ENCODE measurements at regions not wholly inside any gene's neighbourhood (a gene's known extent, or its start where the extent isn't known, plus 50 kb on each side); places are given as distances from the start of the nearest gene placed in this dataset.

GRCh38 chr5:6221141-6221626 is 157.2 kb downstream of the MED10 start:
- Histone ChIP-seq H3K79me2 (ENCODE audit: insufficient read depth, low read length) (no peaks in the 10 kb centered on the region), H4K8ac (replicated peaks; ENCODE audit: insufficient read length, low read depth, low read length) (no peak overlapping the region), H3K23ac (ENCODE audit: insufficient read length, low read depth, low read length) (no peak overlapping the region), H2BK15ac (ENCODE audit: low read depth, low read length) (no peak overlapping the region), H4K5ac (ENCODE audit: insufficient read length, low read depth, low read length) (no peak overlapping the region), H3K79me1 (ENCODE audit: insufficient read depth, low read depth, low read length, poor library complexity, severe bottlenecking) (no peaks in the 10 kb centered on the region), H3K27ac (ENCODE audit: insufficient read length, low read depth, low read length) (no peak overlapping the region), H3K27me3 (ENCODE audit: insufficient read depth, low read length) (no peaks in the 10 kb centered on the region), H3K4me1 (ENCODE audit: insufficient read depth, low read length) (no peaks in the 10 kb centered on the region; the same call in 1 of the 2 replicates), H4K91ac (ENCODE audit: insufficient read length, low read depth, low read length) (no peak overlapping the region), H3K23me2 (ENCODE audit: insufficient read length, low read depth, low read length, poor library complexity, severe bottlenecking) (no peaks in the 10 kb centered on the region), H2BK120ac (ENCODE audit: low read depth, low read length, poor library complexity, severe bottlenecking) (no peak overlapping the region), H2AK5ac (ENCODE audit: insufficient read length, low read length) (no peak overlapping the region), H2AFZ (ENCODE audit: low read length) (no peak overlapping the region), H3K9me3 (ENCODE audit: control insufficient read depth, low read depth, low read length) (no peaks in the 10 kb centered on the region), H2BK20ac (ENCODE audit: low read depth, low read length, poor library complexity, severe bottlenecking) (no peak overlapping the region), H3K56ac (ENCODE audit: insufficient read length, low read depth, low read length) (no peak overlapping the region), H2BK12ac (ENCODE audit: insufficient read length, low read depth, low read length) (no peak overlapping the region), H4K20me1 (ENCODE audit: control insufficient read depth, insufficient read depth, insufficient read length) (no peaks in the 10 kb centered on the region), H3K9ac (ENCODE audit: extremely low read depth, insufficient read length, low read length) (no peak overlapping the region), H2BK5ac (ENCODE audit: insufficient read length, low read length) (no peak overlapping the region), H3T11ph (ENCODE audit: low read length) (no peak overlapping the region), H3K14ac (ENCODE audit: insufficient read depth, low read length) (no peak overlapping the region), H3K4me2 (ENCODE audit: insufficient read depth, insufficient read length, low read length) (no peak overlapping the region), H3K18ac (ENCODE audit: insufficient read length, low read depth, low read length) (no peak overlapping the region), H3K4ac (ENCODE audit: low read depth, low read length) (no peak overlapping the region)
- Mint-ChIP-seq H3K4me3 (no peak overlapping the region), H3K27ac (no peak overlapping the region), H3K9me3 (peaks cover 7 to 10% of the 10 kb centered on the region in 2 experiments), H3K36me3 (ENCODE audit: insufficient read depth in 1 of 3, low read depth in 3 of 3) (peaks cover 3 to 10% (median 3%) of the 10 kb centered on the region in 3 experiments; a peak in 5 of 7 replicates), H3K27me3 (ENCODE audit: low read depth) (no peaks in the 10 kb centered on the region; the same call in none of the 2 replicates), H3K4me1 (peaks cover 2 to 12% of the 10 kb centered on the region in 2 experiments; a peak in 2 of 4 replicates)
- TF ChIP-seq CTCF (conservative IDR thresholded peaks at IDR 0.05): no peak
- WGBS (ENCODE audit: extremely low coverage, insufficient read length, low lambda C conversion rate): no CpG with 5 or more reads among the region's 6 CpGs
- no peak for DNase-seq
